HEK293 (cell line): ENCODE measurements at regions not wholly inside any gene's neighbourhood (a gene's known extent, or its start where the extent isn't known, plus 50 kb on each side); places are given as distances from the start of the nearest gene placed in this dataset.

Source experiments
- BCL11B ChIP-seq: fragments of 450-650 bp; formaldehyde crosslinking; IDR thresholded peaks from 2 replicates; pipeline ENCODE4 v1.5.1; 2016; ENCODE audit warnings: low read depth, missing biosample characterization, missing genetic modification characterization
- HOXA7 ChIP-seq: sonication (generic); formaldehyde crosslinking; IDR thresholded peaks from 2 replicates; pipeline ENCODE4 v1.8.1; 2022; ENCODE audit warnings: missing genetic modification reagents, borderline replicate concordance
- IKZF3 ChIP-seq: fragments of 450-650 bp; IDR thresholded peaks from 2 replicates; pipeline ENCODE4 v1.5.0; 2018; ENCODE audit warnings: missing biosample characterization, mild to moderate bottlenecking, missing genetic modification characterization, moderate library complexity
- SP2 ChIP-seq: fragments of 450-650 bp; formaldehyde crosslinking; IDR thresholded peaks from 2 replicates; pipeline ENCODE4 v1.5.1; 2016; ENCODE audit warnings: missing biosample characterization, missing genetic modification characterization
- ZBTB7A ChIP-seq: fragments of 450-650 bp; formaldehyde crosslinking; IDR thresholded peaks from 2 replicates; pipeline ENCODE4 v1.5.1; 2016; ENCODE audit warnings: low read depth, missing biosample characterization, missing genetic modification characterization
- ZEB2 ChIP-seq: fragments of 450-650 bp; formaldehyde crosslinking; IDR thresholded peaks from 2 replicates; pipeline ENCODE4 v1.5.1; 2016; ENCODE audit warnings: missing biosample characterization, missing genetic modification characterization
- TF ChIP-seq, protein P1 (sequence below): fragments of 450-650 bp; formaldehyde crosslinking; IDR thresholded peaks from 2 replicates; pipeline ENCODE4 v1.5.1; 2016; ENCODE audit warnings: missing biosample characterization, missing genetic modification characterization
- TF ChIP-seq, protein P2 (sequence below): fragments of 450-650 bp; formaldehyde crosslinking; optimal IDR thresholded peaks from 2 replicates; pipeline ENCODE3; 2016; ENCODE audit warnings: missing biosample characterization, mild to moderate bottlenecking, missing genetic modification characterization
- TF ChIP-seq, protein P3 (sequence below): IDR thresholded peaks from 2 replicates; pipeline ENCODE4 v1.6.1; 2011; ENCODE audit warnings: mild to moderate bottlenecking, low read depth, low read length, borderline replicate concordance
- TF ChIP-seq, protein P4 (sequence below): fragments of 450-650 bp; formaldehyde crosslinking; IDR thresholded peaks from 2 replicates; pipeline ENCODE4 v1.5.1; 2017; ENCODE audit warnings: missing biosample characterization, missing genetic modification characterization

DNA sequence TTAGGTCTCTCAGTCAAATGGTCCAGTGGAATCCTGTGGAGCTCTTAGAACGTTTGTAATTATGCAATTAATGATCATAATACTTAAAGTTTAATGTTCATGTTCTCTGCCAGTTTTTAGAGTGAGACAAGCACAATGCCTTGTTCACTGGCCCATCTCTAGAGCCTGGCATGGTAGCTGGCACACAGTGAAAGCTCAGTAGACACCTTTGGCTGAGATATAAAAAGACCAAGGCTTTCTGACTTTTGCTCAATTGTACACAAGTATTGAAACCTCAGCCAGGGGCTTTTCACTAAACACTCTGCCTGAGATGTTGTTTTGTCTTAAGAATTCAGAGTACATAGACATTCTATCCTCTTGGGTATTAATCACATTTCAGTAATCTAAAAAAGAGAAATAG lies 241.8 kb upstream of the ATP2B1 start:
- TF ChIP-seq, protein P1, sequence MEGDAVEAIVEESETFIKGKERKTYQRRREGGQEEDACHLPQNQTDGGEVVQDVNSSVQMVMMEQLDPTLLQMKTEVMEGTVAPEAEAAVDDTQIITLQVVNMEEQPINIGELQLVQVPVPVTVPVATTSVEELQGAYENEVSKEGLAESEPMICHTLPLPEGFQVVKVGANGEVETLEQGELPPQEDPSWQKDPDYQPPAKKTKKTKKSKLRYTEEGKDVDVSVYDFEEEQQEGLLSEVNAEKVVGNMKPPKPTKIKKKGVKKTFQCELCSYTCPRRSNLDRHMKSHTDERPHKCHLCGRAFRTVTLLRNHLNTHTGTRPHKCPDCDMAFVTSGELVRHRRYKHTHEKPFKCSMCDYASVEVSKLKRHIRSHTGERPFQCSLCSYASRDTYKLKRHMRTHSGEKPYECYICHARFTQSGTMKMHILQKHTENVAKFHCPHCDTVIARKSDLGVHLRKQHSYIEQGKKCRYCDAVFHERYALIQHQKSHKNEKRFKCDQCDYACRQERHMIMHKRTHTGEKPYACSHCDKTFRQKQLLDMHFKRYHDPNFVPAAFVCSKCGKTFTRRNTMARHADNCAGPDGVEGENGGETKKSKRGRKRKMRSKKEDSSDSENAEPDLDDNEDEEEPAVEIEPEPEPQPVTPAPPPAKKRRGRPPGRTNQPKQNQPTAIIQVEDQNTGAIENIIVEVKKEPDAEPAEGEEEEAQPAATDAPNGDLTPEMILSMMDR (tag by site-specific recombination), result no peak
- TF ChIP-seq ZEB2 (tag by site-specific recombination), result no peak
- TF ChIP-seq, protein P2, sequence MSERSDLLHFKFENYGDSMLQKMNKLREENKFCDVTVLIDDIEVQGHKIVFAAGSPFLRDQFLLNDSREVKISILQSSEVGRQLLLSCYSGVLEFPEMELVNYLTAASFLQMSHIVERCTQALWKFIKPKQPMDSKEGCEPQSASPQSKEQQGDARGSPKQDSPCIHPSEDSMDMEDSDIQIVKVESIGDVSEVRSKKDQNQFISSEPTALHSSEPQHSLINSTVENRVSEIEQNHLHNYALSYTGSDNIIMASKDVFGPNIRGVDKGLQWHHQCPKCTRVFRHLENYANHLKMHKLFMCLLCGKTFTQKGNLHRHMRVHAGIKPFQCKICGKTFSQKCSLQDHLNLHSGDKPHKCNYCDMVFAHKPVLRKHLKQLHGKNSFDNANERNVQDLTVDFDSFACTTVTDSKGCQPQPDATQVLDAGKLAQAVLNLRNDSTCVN (tag by site-specific recombination), result no peak
- TF ChIP-seq, protein P3, sequence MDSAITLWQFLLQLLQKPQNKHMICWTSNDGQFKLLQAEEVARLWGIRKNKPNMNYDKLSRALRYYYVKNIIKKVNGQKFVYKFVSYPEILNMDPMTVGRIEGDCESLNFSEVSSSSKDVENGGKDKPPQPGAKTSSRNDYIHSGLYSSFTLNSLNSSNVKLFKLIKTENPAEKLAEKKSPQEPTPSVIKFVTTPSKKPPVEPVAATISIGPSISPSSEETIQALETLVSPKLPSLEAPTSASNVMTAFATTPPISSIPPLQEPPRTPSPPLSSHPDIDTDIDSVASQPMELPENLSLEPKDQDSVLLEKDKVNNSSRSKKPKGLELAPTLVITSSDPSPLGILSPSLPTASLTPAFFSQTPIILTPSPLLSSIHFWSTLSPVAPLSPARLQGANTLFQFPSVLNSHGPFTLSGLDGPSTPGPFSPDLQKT, result no peak
- TF ChIP-seq ZBTB7A, result no peak
- TF ChIP-seq, protein P4, sequence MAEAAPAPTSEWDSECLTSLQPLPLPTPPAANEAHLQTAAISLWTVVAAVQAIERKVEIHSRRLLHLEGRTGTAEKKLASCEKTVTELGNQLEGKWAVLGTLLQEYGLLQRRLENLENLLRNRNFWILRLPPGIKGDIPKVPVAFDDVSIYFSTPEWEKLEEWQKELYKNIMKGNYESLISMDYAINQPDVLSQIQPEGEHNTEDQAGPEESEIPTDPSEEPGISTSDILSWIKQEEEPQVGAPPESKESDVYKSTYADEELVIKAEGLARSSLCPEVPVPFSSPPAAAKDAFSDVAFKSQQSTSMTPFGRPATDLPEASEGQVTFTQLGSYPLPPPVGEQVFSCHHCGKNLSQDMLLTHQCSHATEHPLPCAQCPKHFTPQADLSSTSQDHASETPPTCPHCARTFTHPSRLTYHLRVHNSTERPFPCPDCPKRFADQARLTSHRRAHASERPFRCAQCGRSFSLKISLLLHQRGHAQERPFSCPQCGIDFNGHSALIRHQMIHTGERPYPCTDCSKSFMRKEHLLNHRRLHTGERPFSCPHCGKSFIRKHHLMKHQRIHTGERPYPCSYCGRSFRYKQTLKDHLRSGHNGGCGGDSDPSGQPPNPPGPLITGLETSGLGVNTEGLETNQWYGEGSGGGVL (tag by site-specific recombination), result no peak
- TF ChIP-seq IKZF3 (tag by site-specific recombination), result no peak
- TF ChIP-seq HOXA7 (CRISPR knock-in tag), result no peak
- TF ChIP-seq SP2, result no peak
- TF ChIP-seq BCL11B, result no peak
